ENCODE measurements at regions not wholly inside any gene's neighbourhood (a gene's known extent, or its start where the extent isn't known, plus 50 kb on each side); places are given as distances from the start of the nearest gene placed in this dataset.

DNA sequence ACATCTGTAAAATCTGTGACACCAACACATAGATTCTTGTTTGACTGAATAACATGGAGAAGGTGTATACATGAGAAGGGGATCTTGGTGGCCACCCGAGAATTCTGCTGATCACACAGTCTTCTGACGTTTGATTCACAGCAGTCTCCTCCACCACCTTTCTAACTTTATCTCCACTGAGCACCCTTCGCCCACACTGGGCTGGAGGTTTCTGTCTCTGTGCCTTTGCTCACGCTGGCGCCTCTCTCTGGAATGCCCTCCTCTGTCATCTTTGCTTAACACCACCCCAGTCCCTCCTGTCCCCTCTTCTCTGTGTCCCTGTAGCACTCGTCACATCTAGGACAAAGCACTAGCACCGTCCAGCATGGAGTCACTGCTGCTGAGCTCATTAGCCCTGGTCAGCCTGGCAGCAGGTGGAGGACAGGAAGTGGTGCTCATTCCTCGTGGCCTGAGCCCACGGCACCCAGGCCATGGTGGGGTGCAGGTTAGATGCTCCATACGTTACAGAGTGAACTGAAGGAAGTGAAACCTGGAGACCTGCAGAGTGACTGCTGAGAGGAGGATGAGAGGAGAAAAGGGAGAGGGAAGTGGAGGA is 384.6 kb downstream of the UQCRFS1 start:
- ChIA-PET POLR2A (no interaction called here), CTCF (no interaction called here)
- no peaks in the 10 kb centered on the region for H3K27me3 ChIP-seq (ENCODE audit: control insufficient read depth in 2 of 2, insufficient read depth in 2 of 2, low read length in 2 of 2)
- no peak overlapping the region for H3K9ac ChIP-seq (replicated peaks; ENCODE audit: extremely low read depth, insufficient read depth, low read length)
- peaks cover 7% of the 10 kb centered on the region for H3K9me3 ChIP-seq (replicated peaks; ENCODE audit: control insufficient read depth, insufficient read depth, low read length)
- dilution Hi-C loops (cut with MboI; ENCODE audit: extremely low pct_ligation_motif_present, low sequenced_read_pairs) (no loop called here), intact Hi-C loops (cut with micrococcal nuclease) (no loop called here)
- H3K4me1 ChIP-seq (ENCODE audit: control insufficient read depth, extremely low read depth, insufficient read depth, low read length): no peaks in the 10 kb centered on the region
- H2AFZ ChIP-seq (ENCODE audit: low read depth, low read length): no peak overlapping the region
- H3K27ac ChIP-seq (ENCODE audit: insufficient read depth, low read depth, low read length): no peak overlapping the region
- H3K36me3 ChIP-seq (ENCODE audit: control insufficient read depth in 2 of 2, extremely low read depth in 1 of 2, insufficient read depth in 2 of 2, low read length in 2 of 2): no peaks in the 10 kb centered on the region
- no peak overlapping the region for H3K4me3 ChIP-seq (replicated peaks in 1 of 3; ENCODE audit: insufficient read depth in 1 of 3, low read depth in 1 of 3, low read length in 3 of 3)
- no peaks in the 10 kb centered on the region for H3K9me1 ChIP-seq (replicated peaks; ENCODE audit: control insufficient read depth, extremely low read depth, insufficient read depth, low read length)
- FAIRE-seq (no peak), DNase-seq (ENCODE audit: low read depth, low spot score) (no peak)
- no peak overlapping the region for H3K4me2 ChIP-seq (ENCODE audit: insufficient read depth, low read length)
- no TSS peak for BruUV-seq (replicated peaks)
- H3K79me2 ChIP-seq (ENCODE audit: control insufficient read depth, insufficient read depth, low read length): no peaks in the 10 kb centered on the region
- H4K20me1 ChIP-seq (replicated peaks; ENCODE audit: control insufficient read depth, extremely low read depth, insufficient read depth, low read length): no peaks in the 10 kb centered on the region
- no peak for TF ChIP-seq JUN (IDR thresholded peaks at IDR 0.05; ENCODE audit: borderline replicate concordance, insufficient read depth, insufficient read length, low read depth)
- no peak for TF ChIP-seq POLR2A (IDR thresholded peaks at IDR 0.05; ENCODE audit: low read depth, low read length)
- no peak for TF ChIP-seq FOS (IDR thresholded peaks at IDR 0.05; ENCODE audit: borderline replicate concordance, insufficient read depth, low read length)
- no peak for TF ChIP-seq GATA2 (IDR thresholded peaks at IDR 0.05; ENCODE audit: insufficient read depth, insufficient read length, low read depth, low read length)
- TF ChIP-seq CTCF (IDR thresholded peaks at IDR 0.05; ENCODE audit: extremely low read depth in 1 of 2, insufficient read depth in 1 of 2, low read depth in 1 of 2, low read length in 2 of 2): no peak
- TF ChIP-seq, protein P1, sequence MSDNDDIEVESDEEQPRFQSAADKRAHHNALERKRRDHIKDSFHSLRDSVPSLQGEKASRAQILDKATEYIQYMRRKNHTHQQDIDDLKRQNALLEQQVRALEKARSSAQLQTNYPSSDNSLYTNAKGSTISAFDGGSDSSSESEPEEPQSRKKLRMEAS (IDR thresholded peaks at IDR 0.05; ENCODE audit: insufficient read depth, insufficient read length): no peak
- no peak for TF ChIP-seq POLR2AphosphoS5 (IDR thresholded peaks at IDR 0.05; ENCODE audit: insufficient read depth, low read depth, low read length)
- TF ChIP-seq MYC (IDR thresholded peaks at IDR 0.05; ENCODE audit: low read depth, low read length): no peak
- no peak for TF ChIP-seq EZH2 (IDR thresholded peaks at IDR 0.05; ENCODE audit: borderline replicate concordance, low read depth, low read length, severe bottlenecking)

All from endothelial cell of umbilical vein (primary cell).